GM12878 (cell line): ENCODE measurements at regions not wholly inside any gene's neighbourhood (a gene's known extent, or its start where the extent isn't known, plus 50 kb on each side); places are given as distances from the start of the nearest gene placed in this dataset.

ENCODE experiments used
- ATAC-seq: fragments of 200-7000 bp; cut with Tn5 transposase; 3 replicates; pipeline ENCODE4 v1.9.1; 2020; ENCODE audit warnings: mild to moderate bottlenecking, moderate library complexity
- BruUV-seq: library from RNA; stranded (reverse); fragments of 400-500 nt; replicated peaks from 2 replicates; lab custom pipeline; 2021; lab: Mats Ljungman, UMichigan
- CTCF ChIA-PET: fragments of 300-600 bp; sonication (Branson Sonifier 250); formaldehyde crosslinking; extraction: SDS; loops from one replicate; lab custom pipeline; 2021; ENCODE audit warnings: inconsistent platforms; lab: Yijun Ruan, JAX
- POLR2A ChIA-PET: fragments of 350-600 bp; formaldehyde crosslinking; extraction: SDS; loops from one replicate; lab custom pipeline; 2021; ENCODE audit warnings: inconsistent platforms; lab: Charles Lee
- RAD21 ChIA-PET: fragments of 300-600 bp; sonication (Branson Sonifier 250); formaldehyde crosslinking; loops from one replicate; lab custom pipeline; 2023; ENCODE audit warnings: antibody characterized with exemption; ENCODE audit not compliant: unreplicated experiment; lab: Charles Lee
- SMC1A ChIA-PET: fragments of 300-600 bp; sonication (Branson Sonifier 250); formaldehyde crosslinking; loops from one replicate; lab custom pipeline; 2023; ENCODE audit not compliant: unreplicated experiment, uncharacterized antibody; lab: Charles Lee
- DNase-seq: peaks from one replicate; pipeline ENCODE4 v3.0.0-alpha.2; 2011; ENCODE audit warnings: low read depth, low spot score
- FAIRE-seq: peaks from 3 replicates; lab custom pipeline; 2011; peaks lifted over from hg19 to GRCh38; lab: Jason Lieb, UNC
- H2AFZ ChIP-seq: 2 replicates; pipeline ENCODE4 v1.6.0; 2011; ENCODE audit warnings: low read depth, low read length, control low read depth; ENCODE audit not compliant: control insufficient read depth
- H3K27ac ChIP-seq: 2 replicates; pipeline ENCODE4 v1.5.1; 2011; ENCODE audit warnings: control low read depth; ENCODE audit not compliant: control insufficient read depth, insufficient read depth
- H3K27me3 ChIP-seq, 2 experiments: replicated peaks in 1 of 2; 2 replicates each; pipeline versions ENCODE4 v1.6.0 to v1.6.1; 2011; ENCODE audit warnings: low read length in 1 of 2; ENCODE audit not compliant: control insufficient read depth in 2 of 2, insufficient read depth in 2 of 2
- H3K36me3 ChIP-seq, 2 experiments: 2 replicates each; pipeline ENCODE4 v1.5.1; 2011; ENCODE audit warnings: low read length in 1 of 2; ENCODE audit not compliant: control insufficient read depth in 2 of 2, insufficient read depth in 2 of 2
- H3K4me1 ChIP-seq: 2 replicates; pipeline ENCODE4 v1.6.1; 2011; ENCODE audit warnings: mild to moderate bottlenecking, low read length, moderate library complexity, mixed read lengths; ENCODE audit not compliant: control insufficient read depth, insufficient read depth
- H3K4me2 ChIP-seq: 2 replicates; pipeline ENCODE4 v1.6.0; 2011; ENCODE audit warnings: control low read depth; ENCODE audit not compliant: control insufficient read depth, insufficient read depth
- H3K4me3 ChIP-seq: fragments of 200-600 bp; sonication (generic); 2 replicates; pipeline ENCODE4 v1.5.1; 2016
- H3K79me2 ChIP-seq: 2 replicates; pipeline ENCODE4 v1.6.0; 2011; ENCODE audit warnings: low read length; ENCODE audit not compliant: control insufficient read depth, insufficient read depth
- H3K9ac ChIP-seq: 2 replicates; pipeline ENCODE4 v1.8.0; 2011; ENCODE audit warnings: low read length, control low read depth, mixed read lengths; ENCODE audit not compliant: control insufficient read depth, insufficient read depth
- H3K9me3 ChIP-seq: replicated peaks from 3 replicates; pipeline ENCODE4 v1.5.1; 2011; ENCODE audit warnings: mild to moderate bottlenecking, low read length; ENCODE audit not compliant: control insufficient read depth, insufficient read depth
- H4K20me1 ChIP-seq: 2 replicates; pipeline ENCODE4 v1.6.0; 2011; ENCODE audit not compliant: control insufficient read depth, insufficient read depth
- ATF3 ChIP-seq: IDR thresholded peaks from 2 replicates; pipeline ENCODE4 v1.6.1; 2011; ENCODE audit warnings: low read depth, mild to moderate bottlenecking, low read length, moderate library complexity, borderline replicate concordance; ENCODE audit errors: extremely low read depth
- BACH1 ChIP-seq: fragments of 450-650 bp; IDR thresholded peaks from 2 replicates; pipeline ENCODE4 v1.6.1; 2017; ENCODE audit warnings: mild to moderate bottlenecking, borderline replicate concordance
- CBX3 ChIP-seq: fragments of 200-600 bp; sonication (generic); IDR thresholded peaks from 2 replicates; pipeline ENCODE4 v1.6.1; 2016; ENCODE audit warnings: low read depth, borderline replicate concordance
- CHD2 ChIP-seq: IDR thresholded peaks from 2 replicates; pipeline ENCODE4 v1.6.1; 2011; ENCODE audit warnings: low read depth, low read length, improper control_type of control experiment, borderline replicate concordance
- CREB1 ChIP-seq: IDR thresholded peaks from 2 replicates; pipeline ENCODE4 v1.6.1; 2012; ENCODE audit warnings: low read depth, mild to moderate bottlenecking, inconsistent platforms
- E4F1 ChIP-seq: fragments of 450-650 bp; IDR thresholded peaks from 2 replicates; pipeline ENCODE4 v1.6.1; 2018; ENCODE audit warnings: borderline replicate concordance, mild to moderate bottlenecking; ENCODE audit not compliant: partially characterized antibody
- FOXK2 ChIP-seq: fragments of 450-650 bp; IDR thresholded peaks from 2 replicates; pipeline ENCODE4 v1.6.1; 2017; ENCODE audit warnings: mild to moderate bottlenecking, moderate library complexity
- HDGF ChIP-seq: fragments of 450-650 bp; IDR thresholded peaks from 2 replicates; pipeline ENCODE4 v1.6.1; 2016; ENCODE audit warnings: antibody characterized with exemption
- IRF5 ChIP-seq: fragments of 450-650 bp; IDR thresholded peaks from 2 replicates; pipeline ENCODE4 v1.6.1; 2017; ENCODE audit warnings: borderline replicate concordance
- NFYB ChIP-seq: IDR thresholded peaks from 2 replicates; pipeline ENCODE4 v1.6.1; 2011; ENCODE audit warnings: low read depth, mild to moderate bottlenecking, low read length, improper control_type of control experiment, moderate library complexity; ENCODE audit not compliant: insufficient read depth
- POU2F2 ChIP-seq: IDR thresholded peaks from 3 replicates; pipeline ENCODE4 v1.6.1; 2011; ENCODE audit warnings: low read depth, mild to moderate bottlenecking, low read length, borderline replicate concordance
- RAD21 ChIP-seq: IDR thresholded peaks from 2 replicates; pipeline ENCODE4 v1.6.1; 2011; ENCODE audit warnings: mild to moderate bottlenecking, low read depth, low read length, moderate library complexity; ENCODE audit not compliant: insufficient read depth
- RBBP5 ChIP-seq: fragments of 200-600 bp; sonication (generic); conservative IDR thresholded peaks from 2 replicates; pipeline ENCODE4 v1.6.1; 2016
- RELA ChIP-seq: fragments of 450-650 bp; IDR thresholded peaks from 2 replicates; pipeline ENCODE4 v1.8.0; 2014; ENCODE audit warnings: borderline replicate concordance; ENCODE audit not compliant: partially characterized antibody
- ZNF592 ChIP-seq: fragments of 450-650 bp; IDR thresholded peaks from 2 replicates; pipeline ENCODE4 v1.6.1; 2017; ENCODE audit warnings: mild to moderate bottlenecking, moderate library complexity
- WGBS: methylation state at CpG from one replicate; pipeline ENCODE4 v1.1.6; 2016; ENCODE audit warnings: low lambda C conversion rate; ENCODE audit not compliant: insufficient replicate concordance, insufficient coverage; ENCODE audit errors: missing lambda C conversion rate; 5-methylcytosine and 5-hydroxymethylcytosine counted together
- in situ Hi-C: fragments of 300-500 bp; cut with MboI; formaldehyde crosslinking; loops from 9 replicates; pipeline ENCODE4 v1.14.3; 2018; ENCODE audit warnings: mixed read lengths
- intact Hi-C: fragments of 100-400 bp; cut with micrococcal nuclease; formaldehyde crosslinking; loops from one replicate; pipeline ENCODE4 v1.14.2; 2022; ENCODE audit not compliant: unreplicated experiment

- TF ChIP-seq CHD2 (no peak), IRF5 (no peak), NFYB (no peak), FOXK2 (no peak), RELA (no peak)
Observed at GRCh38 chr1:76015478-76016103, 59.0 kb upstream of the ST6GALNAC3 start (continued).

GRCh38 chr1:76018045-76018444 lies 56.5 kb upstream of the ST6GALNAC3 start:
- no peaks in the 10 kb centered on the region for H3K9me3 ChIP-seq
- ChIA-PET SMC1A (no interaction called here), POLR2A (no interaction called here), CTCF (no interaction called here), RAD21 (no interaction called here)
- no peaks in the 10 kb centered on the region for H3K79me2 ChIP-seq
- BruUV-seq = no TSS peak
- no peak overlapping the region for H3K9ac ChIP-seq
- H3K27me3 ChIP-seq = no peaks in the 10 kb centered on the region; a peak in 1 of 4 replicates
- H3K4me1 ChIP-seq = no peaks in the 10 kb centered on the region
- H4K20me1 ChIP-seq = no peaks in the 10 kb centered on the region
- DNase-seq (no peak), ATAC-seq (no peak), FAIRE-seq (no peak)
- intact Hi-C loops = no loop called here
- in situ Hi-C loops = no loop called here
- H3K4me3 ChIP-seq = no peak overlapping the region
- H3K36me3 ChIP-seq = no peaks in the 10 kb centered on the region
- no peak overlapping the region for H2AFZ ChIP-seq
- 51% methylated on average over 2 of the region's 2 CpGs for WGBS
- H3K27ac ChIP-seq = no peak overlapping the region
- H3K4me2 ChIP-seq = no peak overlapping the region
- TF ChIP-seq HDGF = no peak
- no peak for TF ChIP-seq RAD21
- TF ChIP-seq RBBP5 = no peak
- no peak for TF ChIP-seq CREB1
- TF ChIP-seq E4F1 = no peak
- no peak for TF ChIP-seq BACH1
- TF ChIP-seq CBX3 = no peak
- no peak for TF ChIP-seq POU2F2
- no peak for TF ChIP-seq ZNF592
- no peak for TF ChIP-seq ATF3
